ENCODE measurements at regions not wholly inside any gene's neighbourhood (a gene's known extent, or its start where the extent isn't known, plus 50 kb on each side); places are given as distances from the start of the nearest gene placed in this dataset.

GRCh38 chr2:5537180-5537688 is 154.9 kb upstream of the SOX11 start:
- H3K4me2 ChIP-seq, result no peak overlapping the region
- peaks cover 26% of the 10 kb centered on the region for H3K4me1 ChIP-seq
- H3K4me1 Mint-ChIP-seq, result peaks cover 41% of the 10 kb centered on the region
- H3K27ac Mint-ChIP-seq, result no peak overlapping the region
- TF ChIP-seq CTCF (IDR thresholded peaks at IDR 0.05), result no peak
- TF ChIP-seq EZH2phosphoT487 (IDR thresholded peaks at IDR 0.05), result no peak
- no peak for TF ChIP-seq EZH2 (IDR thresholded peaks at IDR 0.05)
- H3K36me3 Mint-ChIP-seq, result no peaks in the 10 kb centered on the region
- H2AFZ ChIP-seq (replicated peaks), result no peak overlapping the region
- no peaks in the 10 kb centered on the region for H4K20me1 ChIP-seq (ENCODE audit: low read depth)
- peaks cover 5% of the 10 kb centered on the region for H3K9me3 Mint-ChIP-seq
- DNase-seq (ENCODE audit: low spot score), result no peak
- no peaks in the 10 kb centered on the region for H3K9me3 ChIP-seq (ENCODE audit: low read depth)
- no peaks in the 10 kb centered on the region for H3K36me3 ChIP-seq
- H3F3A ChIP-seq (ENCODE audit: low read depth), result no peaks in the 10 kb centered on the region
- H3K79me2 ChIP-seq (ENCODE audit: low read depth), result no peaks in the 10 kb centered on the region
- H3K27me3 ChIP-seq, result no peaks in the 10 kb centered on the region
- no peak overlapping the region for H3K4me3 ChIP-seq
- H3K27me3 Mint-ChIP-seq (ENCODE audit: insufficient read depth, low read depth), result peaks cover under 1% of the 10 kb centered on the region
- no peak overlapping the region for H3K27ac ChIP-seq
- no peak overlapping the region for H3K9ac ChIP-seq
- H3K4me3 Mint-ChIP-seq, result no peak overlapping the region

- H3K27ac Mint-ChIP-seq, result no peak overlapping the region
- Histone ChIP-seq H3F3A (ENCODE audit: low read depth) (no peaks in the 10 kb centered on the region), H3K9me3 (ENCODE audit: low read depth) (no peaks in the 10 kb centered on the region), H2AFZ (replicated peaks) (no peak overlapping the region), H3K4me2 (no peak overlapping the region), H3K36me3 (no peaks in the 10 kb centered on the region), H3K4me3 (no peak overlapping the region), H4K20me1 (ENCODE audit: low read depth) (no peaks in the 10 kb centered on the region), H3K9ac (no peak overlapping the region), H3K4me1 (peaks cover 26% of the 10 kb centered on the region), H3K79me2 (ENCODE audit: low read depth) (no peaks in the 10 kb centered on the region), H3K27ac (no peak overlapping the region), H3K27me3 (no peaks in the 10 kb centered on the region)
- H3K9me3 Mint-ChIP-seq, result peaks cover 14% of the 10 kb centered on the region
- H3K4me3 Mint-ChIP-seq, result no peak overlapping the region
- no peak for DNase-seq (ENCODE audit: low spot score)
- H3K36me3 Mint-ChIP-seq, result no peaks in the 10 kb centered on the region
- peaks cover 3% of the 10 kb centered on the region for H3K27me3 Mint-ChIP-seq (ENCODE audit: insufficient read depth, low read depth)
- TF ChIP-seq CTCF (IDR thresholded peaks at IDR 0.05) (no peak), EZH2phosphoT487 (IDR thresholded peaks at IDR 0.05) (no peak), EZH2 (IDR thresholded peaks at IDR 0.05) (no peak)
- peaks cover 41% of the 10 kb centered on the region for H3K4me1 Mint-ChIP-seq
These were observed 153.9 kb upstream of the SOX11 start for GRCh38 chr2:5538313-5538712.

- no peak for DNase-seq (ENCODE audit: low spot score)
- Histone ChIP-seq H3K27me3 (no peaks in the 10 kb centered on the region), H3K9me3 (ENCODE audit: low read depth) (no peaks in the 10 kb centered on the region), H4K20me1 (ENCODE audit: low read depth) (no peaks in the 10 kb centered on the region), H3K9ac (no peak overlapping the region), H3K4me2 (no peak overlapping the region), H3K36me3 (no peaks in the 10 kb centered on the region), H2AFZ (replicated peaks) (peak overlapping the region; percentile 1), H3K79me2 (ENCODE audit: low read depth) (no peaks in the 10 kb centered on the region), H3K4me1 (peaks cover 26% of the 10 kb centered on the region), H3K27ac (no peak overlapping the region), H3F3A (ENCODE audit: low read depth) (no peaks in the 10 kb centered on the region), H3K4me3 (no peak overlapping the region)
- peaks cover 2% of the 10 kb centered on the region for H3K36me3 Mint-ChIP-seq
- peak overlapping the region; percentile 50 for H3K27ac Mint-ChIP-seq
- TF ChIP-seq EZH2phosphoT487 (IDR thresholded peaks at IDR 0.05) (no peak), CTCF (IDR thresholded peaks at IDR 0.05) (no peak)
- no peak overlapping the region for H3K4me3 Mint-ChIP-seq
- peaks cover 3% of the 10 kb centered on the region for H3K27me3 Mint-ChIP-seq (ENCODE audit: insufficient read depth, low read depth)
- peaks cover 41% of the 10 kb centered on the region for H3K4me1 Mint-ChIP-seq
- H3K9me3 Mint-ChIP-seq, result peaks cover 19% of the 10 kb centered on the region
These were observed 153.4 kb upstream of the SOX11 start for GRCh38 chr2:5538772-5539171.

All from neural progenitor cell (in vitro differentiated cells).